Naive B cell (primary cell): ENCODE measurements at regions not wholly inside any gene's neighbourhood (a gene's known extent, or its start where the extent isn't known, plus 50 kb on each side); places are given as distances from the start of the nearest gene placed in this dataset.

Experiments
- ATAC-seq, 2 donors: fragments of 150-1000 bp; cut with Tn5 transposase; 2 replicates each; pipeline ENCODE4 v1.10.0; 2021; ENCODE audit warnings: low read depth in 2 of 2, mild to moderate bottlenecking in 2 of 2, moderate library complexity in 2 of 2
- DNase-seq: peaks from one replicate; pipeline ENCODE4 v3.0.0; 2022
- H3K27ac Mint-ChIP-seq, 6 donors: one replicate each; pipeline ENCODE4 v1.8.0; 2020 to 2022; ENCODE audit warnings: mild to moderate bottlenecking in 6 of 6, mixed read lengths in 6 of 6, moderate library complexity in 5 of 6, inconsistent platforms in 2 of 6
- H3K27me3 Mint-ChIP-seq, 3 donors: one replicate each; pipeline ENCODE4 v1.8.0; 2021 to 2022; ENCODE audit warnings: mixed read lengths in 3 of 3, mild to moderate bottlenecking in 1 of 3
- H3K36me3 Mint-ChIP-seq, 2 donors: one replicate each; pipeline ENCODE4 v1.8.0; 2020 to 2022; ENCODE audit warnings: mixed read lengths in 2 of 2, inconsistent platforms in 1 of 2, mild to moderate bottlenecking in 1 of 2
- H3K4me1 Mint-ChIP-seq, 3 donors: one replicate each; pipeline ENCODE4 v1.8.0; 2020 to 2022; ENCODE audit warnings: mixed read lengths in 3 of 3, inconsistent platforms in 1 of 3, mild to moderate bottlenecking in 1 of 3, moderate library complexity in 1 of 3
- H3K4me3 Mint-ChIP-seq, 8 donors: one replicate each; pipeline ENCODE4 v1.8.0; 2020 to 2022; ENCODE audit warnings: mild to moderate bottlenecking in 8 of 8, mixed read lengths in 8 of 8, moderate library complexity in 8 of 8, inconsistent platforms in 2 of 8
- H3K9me3 Mint-ChIP-seq, 7 donors: one replicate each; pipeline ENCODE4 v1.8.0; 2020 to 2022; ENCODE audit warnings: mixed read lengths in 7 of 7, mild to moderate bottlenecking in 5 of 7, inconsistent platforms in 2 of 7, moderate library complexity in 1 of 7

DNA sequence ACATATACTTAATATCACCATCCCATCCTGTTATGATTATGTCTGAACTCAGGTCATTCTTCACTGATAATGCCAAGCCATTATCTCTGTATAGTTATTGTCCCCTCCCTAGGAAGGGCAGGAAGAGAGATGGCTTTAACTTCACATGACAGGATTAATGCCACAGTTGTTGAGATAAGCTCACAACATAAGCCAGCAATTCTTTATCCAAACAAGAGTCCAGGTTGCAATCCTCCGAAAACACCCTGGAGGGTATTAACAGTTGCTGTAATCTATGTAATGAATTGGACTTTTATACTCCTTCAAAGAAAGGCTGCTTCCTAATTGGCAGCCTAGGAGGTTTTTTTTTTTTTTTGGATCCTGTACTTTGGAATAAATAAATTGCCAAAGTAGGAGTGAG lies 779.4 kb downstream of the SEMA5A start:
- Mint-ChIP-seq H3K4me1 (no peaks in the 10 kb centered on the region), H3K36me3 (no peaks in the 10 kb centered on the region), H3K27ac (no peak overlapping the region), H3K9me3 (peaks cover 0 to 9% (median 1%) of the 10 kb centered on the region in 7 donors), H3K4me3 (no peak overlapping the region), H3K27me3 (no peaks in the 10 kb centered on the region)
- DNase-seq (no peak), ATAC-seq (no peak)

DNA sequence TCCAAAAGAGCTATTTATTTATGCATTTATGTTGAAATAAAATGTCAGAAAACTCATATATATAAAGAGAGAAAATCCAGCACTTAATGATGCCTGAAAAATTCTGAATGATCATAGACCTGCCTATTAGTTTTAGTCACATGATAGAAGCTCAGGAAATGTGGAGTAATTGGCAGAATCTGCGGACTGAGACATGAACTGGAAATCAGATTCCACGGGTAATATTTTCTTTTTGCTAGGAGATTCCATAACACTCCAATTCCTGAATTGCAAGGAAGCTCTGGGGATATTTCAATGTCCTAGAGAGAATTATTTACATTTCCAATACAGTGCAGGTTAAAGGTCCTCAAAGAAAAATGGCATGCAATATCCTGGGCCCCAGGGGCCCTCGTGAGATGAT lies 778.8 kb downstream of the SEMA5A start:
- H3K9me3 Mint-ChIP-seq, result peaks cover 0 to 8% (median 1%) of the 10 kb centered on the region in 7 donors
- no peaks in the 10 kb centered on the region for H3K4me1 Mint-ChIP-seq
- H3K4me3 Mint-ChIP-seq, result peak overlapping the region in 1 of 8 donors; percentile 53
- peak overlapping the region in 2 of 6 donors; percentile 33 to 80 for H3K27ac Mint-ChIP-seq
- no peaks in the 10 kb centered on the region for H3K36me3 Mint-ChIP-seq
- no peaks in the 10 kb centered on the region for H3K27me3 Mint-ChIP-seq
- ATAC-seq (no peak), DNase-seq (no peak)

DNA sequence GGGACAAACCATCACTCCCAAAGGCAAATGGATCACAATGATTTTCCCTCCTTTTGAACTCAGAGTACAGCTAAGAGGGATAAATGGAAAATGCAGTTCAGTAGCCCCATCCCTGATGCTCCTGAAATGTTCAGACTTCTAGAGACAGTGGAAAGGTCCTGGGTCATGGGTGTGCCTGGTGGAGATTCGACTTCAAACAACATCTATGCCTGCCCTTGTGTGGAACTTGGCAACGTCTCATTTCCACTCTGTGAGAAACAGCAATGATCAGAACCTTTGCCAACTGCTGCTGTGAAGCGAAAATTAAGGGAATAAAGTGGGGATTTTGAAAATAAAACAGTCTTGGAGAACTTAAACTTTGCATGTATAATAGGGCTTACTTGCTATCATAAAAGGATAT lies 778.1 kb downstream of the SEMA5A start:
- Mint-ChIP-seq H3K36me3 (no peaks in the 10 kb centered on the region), H3K27me3 (no peaks in the 10 kb centered on the region), H3K27ac (no peak overlapping the region), H3K4me3 (no peak overlapping the region), H3K9me3 (peaks cover 0 to 5% (median under 1%) of the 10 kb centered on the region in 7 donors), H3K4me1 (no peaks in the 10 kb centered on the region)
- no peak for ATAC-seq
- DNase-seq, result no peak

DNA sequence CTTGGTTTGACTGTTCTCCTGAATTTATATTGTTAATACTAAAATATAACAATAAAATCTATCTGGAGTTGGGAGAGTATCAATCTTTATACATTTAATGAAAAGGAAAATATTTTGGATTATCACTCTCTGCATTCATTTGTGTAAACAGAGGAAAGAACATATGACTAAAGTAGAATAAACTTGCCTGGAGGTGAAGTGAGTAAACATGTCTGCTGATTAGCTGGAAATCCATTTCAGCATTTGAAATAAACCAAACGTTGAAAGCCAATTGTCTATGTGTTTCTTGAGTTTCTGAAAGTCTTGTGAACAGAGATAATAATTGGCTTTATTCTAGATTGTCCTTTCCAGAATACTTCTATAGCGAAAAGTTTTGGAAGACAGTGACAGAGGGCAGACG lies 776.2 kb downstream of the SEMA5A start:
- DNase-seq, result no peak
- Mint-ChIP-seq H3K9me3 (peaks cover 0 to 5% (median 0%) of the 10 kb centered on the region in 7 donors), H3K4me1 (no peaks in the 10 kb centered on the region), H3K27ac (no peak overlapping the region), H3K4me3 (no peak overlapping the region), H3K27me3 (no peaks in the 10 kb centered on the region), H3K36me3 (no peaks in the 10 kb centered on the region)
- ATAC-seq, result no peak

DNA sequence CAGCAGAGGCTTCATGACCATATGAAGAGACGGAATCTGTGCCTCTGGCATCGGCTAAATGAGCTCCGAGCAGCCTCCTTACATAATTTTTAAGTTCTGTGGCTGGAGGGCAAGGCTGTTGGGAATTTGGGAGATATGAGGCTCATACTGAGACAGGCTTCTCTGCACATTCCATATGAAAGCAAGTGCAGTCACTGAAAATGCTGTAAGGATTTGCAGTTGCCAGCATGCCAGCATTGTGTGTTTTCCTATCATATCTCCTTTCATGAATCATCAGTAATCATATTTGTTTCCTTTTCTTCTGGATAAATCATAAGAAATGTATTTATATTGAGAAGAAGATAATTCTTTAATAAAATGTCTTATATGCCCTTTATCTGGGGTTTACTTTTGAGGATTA lies 775.4 kb downstream of the SEMA5A start:
- DNase-seq (no peak), ATAC-seq (no peak)
- no peaks in the 10 kb centered on the region for H3K36me3 Mint-ChIP-seq
- H3K27me3 Mint-ChIP-seq, result no peaks in the 10 kb centered on the region
- H3K27ac Mint-ChIP-seq, result no peak overlapping the region
- H3K4me1 Mint-ChIP-seq, result no peaks in the 10 kb centered on the region
- no peak overlapping the region for H3K4me3 Mint-ChIP-seq
- H3K9me3 Mint-ChIP-seq, result peaks cover 0 to 4% (median 0%) of the 10 kb centered on the region in 7 donors

DNA sequence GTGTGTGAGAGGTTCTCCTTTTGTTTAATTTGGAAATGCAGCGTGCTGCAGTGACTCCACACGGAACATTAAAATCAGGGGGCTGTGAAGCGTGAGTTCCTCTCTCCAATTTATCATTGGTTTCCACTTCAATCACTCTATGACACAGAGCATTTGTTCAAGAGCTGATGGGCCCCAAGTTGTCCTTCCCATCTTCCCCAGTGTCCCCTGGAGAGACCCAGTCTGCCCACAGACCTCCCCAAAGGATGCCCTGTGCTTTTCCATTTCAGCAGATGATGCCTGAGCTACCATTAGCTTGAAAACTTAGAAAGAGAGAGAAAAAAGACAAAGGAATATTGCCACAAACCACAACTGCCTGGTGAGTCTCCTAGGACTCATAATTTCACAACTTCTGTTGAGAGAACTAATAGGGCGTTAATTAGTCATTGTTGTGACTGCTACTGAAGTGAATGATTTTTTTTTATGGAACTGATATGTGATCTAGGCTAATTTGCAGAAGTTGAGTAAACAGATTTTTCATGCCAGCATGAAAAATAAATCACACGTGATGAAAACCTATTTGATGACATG lies 772.7 kb downstream of the SEMA5A start:
- H3K27ac Mint-ChIP-seq, result no peak overlapping the region
- H3K4me3 Mint-ChIP-seq, result no peak overlapping the region
- H3K9me3 Mint-ChIP-seq, result peaks cover 0 to 9% (median 3%) of the 10 kb centered on the region in 7 donors
- ATAC-seq, result no peak
- H3K36me3 Mint-ChIP-seq, result no peaks in the 10 kb centered on the region
- H3K4me1 Mint-ChIP-seq, result no peaks in the 10 kb centered on the region
- H3K27me3 Mint-ChIP-seq, result no peaks in the 10 kb centered on the region
- no peak for DNase-seq

DNA sequence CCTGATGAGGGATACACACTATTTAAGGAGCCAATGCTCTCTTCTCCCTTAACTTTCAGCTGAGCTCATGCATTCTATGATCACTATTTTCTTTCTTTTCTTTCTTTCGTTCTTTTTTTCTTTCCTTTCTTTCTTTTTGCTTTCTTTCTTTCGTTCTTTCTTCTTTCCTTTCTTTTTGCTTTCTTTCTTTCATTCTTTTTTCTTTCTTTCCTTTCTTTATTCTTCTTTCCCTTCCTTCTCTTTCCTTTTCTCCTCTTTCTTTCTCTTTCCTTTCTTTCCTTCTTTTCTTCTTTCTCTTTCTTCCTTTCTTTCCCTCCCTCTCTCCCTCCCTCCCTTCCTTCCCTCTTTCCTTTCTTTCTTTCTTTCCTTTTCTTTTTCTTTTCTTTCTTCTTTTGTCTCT lies 761.2 kb downstream of the SEMA5A start:
- Mint-ChIP-seq H3K9me3 (peaks cover 4 to 16% (median 5%) of the 10 kb centered on the region in 7 donors), H3K27ac (no peak overlapping the region), H3K4me3 (no peak overlapping the region), H3K27me3 (no peaks in the 10 kb centered on the region), H3K36me3 (no peaks in the 10 kb centered on the region), H3K4me1 (no peaks in the 10 kb centered on the region)
- no peak for DNase-seq
- ATAC-seq, result no peak

DNA sequence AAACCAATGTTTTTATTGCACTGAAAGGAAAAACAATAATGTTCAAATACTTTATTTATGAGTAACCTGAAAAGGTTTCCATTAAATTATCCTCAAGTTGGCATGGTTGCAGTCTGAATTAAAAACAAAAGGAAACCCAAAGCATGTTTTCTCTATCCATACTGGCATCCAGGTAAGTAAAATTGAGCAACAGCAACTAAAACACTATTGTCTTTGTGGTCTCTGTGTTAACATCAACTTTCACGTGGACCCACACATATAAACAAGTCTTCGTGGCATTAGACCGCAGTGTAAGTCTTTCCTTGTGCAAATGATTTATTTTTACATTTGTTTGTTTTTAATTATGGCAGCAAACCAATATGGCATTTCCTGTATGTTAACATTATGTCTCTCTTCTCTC lies 757.6 kb downstream of the SEMA5A start:
- Mint-ChIP-seq H3K9me3 (peaks cover 2 to 16% (median 9%) of the 10 kb centered on the region in 7 donors), H3K4me1 (no peaks in the 10 kb centered on the region), H3K4me3 (no peak overlapping the region), H3K27me3 (no peaks in the 10 kb centered on the region), H3K27ac (no peak overlapping the region), H3K36me3 (no peaks in the 10 kb centered on the region)
- ATAC-seq, result no peak
- no peak for DNase-seq

DNA sequence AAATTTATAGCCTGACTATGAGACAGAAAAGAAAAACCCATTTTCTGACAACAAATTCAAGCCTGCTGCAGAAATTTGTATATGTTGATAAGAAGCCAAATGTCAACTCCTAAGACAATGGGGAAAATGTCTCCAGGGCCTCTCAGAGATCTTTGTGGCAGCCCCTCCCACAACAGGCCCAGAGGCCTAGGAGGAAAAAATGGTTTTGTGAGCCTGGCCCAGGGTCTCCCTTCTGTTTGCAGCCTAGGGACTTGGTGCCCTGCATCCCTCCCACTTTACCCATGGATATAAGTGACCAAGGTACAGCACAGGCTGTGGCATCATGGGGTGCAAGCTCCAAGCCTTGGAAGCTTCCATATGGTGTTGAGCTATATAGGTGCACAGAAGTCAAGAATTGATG lies 740.2 kb downstream of the SEMA5A start:
- no peaks in the 10 kb centered on the region for H3K27me3 Mint-ChIP-seq

DNA sequence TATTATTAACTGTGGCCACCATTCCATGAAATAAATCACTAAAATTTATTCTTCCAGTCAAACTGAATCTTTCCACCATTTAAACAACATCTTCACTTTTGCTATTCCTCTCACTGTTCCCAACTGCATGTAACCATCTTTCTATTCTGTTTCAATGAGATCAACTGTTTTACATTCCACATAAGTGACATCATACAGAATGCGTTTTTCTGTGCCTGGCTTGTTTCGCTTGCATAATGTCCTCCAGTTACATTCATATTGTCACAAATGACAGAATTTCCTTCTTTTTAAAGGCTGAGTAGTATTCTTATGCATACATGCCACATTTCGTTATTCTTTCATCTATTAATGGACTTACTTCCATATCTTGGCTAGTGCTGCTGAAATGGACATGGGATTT lies 738.2 kb downstream of the SEMA5A start:
- H3K4me1 Mint-ChIP-seq, result no peaks in the 10 kb centered on the region
- no peak for ATAC-seq
- no peaks in the 10 kb centered on the region for H3K27me3 Mint-ChIP-seq
- peaks cover 6 to 8% of the 10 kb centered on the region in 2 donors for H3K36me3 Mint-ChIP-seq
- H3K9me3 Mint-ChIP-seq, result peaks cover 16 to 52% (median 24%) of the 10 kb centered on the region in 7 donors
- DNase-seq, result no peak
- H3K27ac Mint-ChIP-seq, result no peak overlapping the region
- no peak overlapping the region for H3K4me3 Mint-ChIP-seq

More for the DNA sequence above, 740.2 kb downstream of the SEMA5A start:
- Mint-ChIP-seq H3K4me1 (no peaks in the 10 kb centered on the region), H3K9me3 (peaks cover 21 to 57% (median 35%) of the 10 kb centered on the region in 7 donors), H3K36me3 (peaks cover 6 to 17% of the 10 kb centered on the region in 2 donors), H3K4me3 (no peak overlapping the region), H3K27ac (no peak overlapping the region)
- DNase-seq, result no peak
- ATAC-seq, result no peak

DNA sequence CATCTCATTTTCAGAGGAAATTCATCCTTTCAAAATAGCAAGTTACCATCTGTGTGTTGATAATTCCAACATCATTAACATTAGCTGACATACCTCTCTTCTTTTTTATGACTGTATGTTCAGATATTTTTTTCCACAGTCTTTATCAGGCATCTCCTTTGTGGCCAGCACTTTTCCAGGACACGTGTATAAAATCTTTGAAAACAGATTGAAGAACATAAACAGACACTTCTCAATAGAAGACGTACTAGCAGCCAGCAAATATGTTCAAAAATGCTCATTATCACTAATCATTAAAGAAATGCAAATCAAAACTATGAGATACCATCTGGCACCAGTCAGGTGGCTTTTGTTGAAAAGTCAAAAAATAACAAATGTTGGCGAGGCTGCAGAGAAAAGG lies 734.3 kb downstream of the SEMA5A start:
- Mint-ChIP-seq H3K36me3 (no peaks in the 10 kb centered on the region), H3K27ac (no peak overlapping the region), H3K4me3 (no peak overlapping the region), H3K27me3 (no peaks in the 10 kb centered on the region), H3K4me1 (no peaks in the 10 kb centered on the region), H3K9me3 (peaks cover 12 to 53% (median 15%) of the 10 kb centered on the region in 7 donors)
- DNase-seq (no peak), ATAC-seq (no peak)

DNA sequence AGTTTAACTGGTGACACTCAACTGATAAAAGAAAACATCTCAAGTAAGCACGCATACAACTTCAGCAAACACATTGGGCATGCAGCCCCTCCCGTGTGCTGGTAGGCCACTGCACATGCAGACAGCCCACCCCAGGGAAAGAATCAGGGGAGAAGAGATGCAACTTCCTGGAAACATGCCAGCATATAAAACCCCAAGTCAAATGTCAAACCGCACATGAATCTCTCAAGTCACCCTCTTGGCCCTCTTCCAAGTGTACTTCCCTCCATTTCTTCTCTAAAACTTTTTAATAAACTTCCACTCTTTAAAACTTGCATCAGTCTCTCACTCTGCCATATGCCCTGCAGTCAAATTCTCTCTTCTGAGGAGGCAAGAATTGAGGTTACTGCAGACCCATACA lies 732.7 kb downstream of the SEMA5A start:
- Mint-ChIP-seq H3K4me3 (no peak overlapping the region), H3K9me3 (peaks cover 9 to 50% (median 14%) of the 10 kb centered on the region in 7 donors)

DNA sequence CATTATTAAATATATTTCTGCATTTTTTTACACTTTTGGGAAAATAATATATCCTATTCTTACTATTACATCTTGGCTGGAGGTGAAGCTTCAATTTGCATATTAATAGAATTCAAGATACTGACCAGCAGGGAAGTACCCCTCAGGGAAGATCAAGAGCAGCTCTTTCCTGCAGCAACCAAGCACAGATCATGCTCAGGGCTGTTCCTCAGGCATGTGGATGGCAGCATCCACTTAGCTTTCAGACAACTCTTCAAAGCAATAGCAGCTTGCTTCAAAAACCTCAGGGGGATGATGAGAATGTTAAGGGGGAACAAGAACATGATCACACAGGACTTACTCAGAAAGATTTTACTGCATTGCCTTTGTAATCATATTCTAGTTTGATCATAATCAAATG lies 731.8 kb downstream of the SEMA5A start:
- no peaks in the 10 kb centered on the region for H3K36me3 Mint-ChIP-seq
- no peaks in the 10 kb centered on the region for H3K4me1 Mint-ChIP-seq
- peaks cover 9 to 50% (median 14%) of the 10 kb centered on the region in 7 donors for H3K9me3 Mint-ChIP-seq
- DNase-seq, result no peak
- H3K4me3 Mint-ChIP-seq, result no peak overlapping the region
- no peaks in the 10 kb centered on the region for H3K27me3 Mint-ChIP-seq
- no peak for ATAC-seq
- H3K27ac Mint-ChIP-seq, result no peak overlapping the region

More for the DNA sequence above, 732.7 kb downstream of the SEMA5A start:
- H3K36me3 Mint-ChIP-seq, result no peaks in the 10 kb centered on the region
- no peak for DNase-seq
- no peak for ATAC-seq
- H3K27me3 Mint-ChIP-seq, result no peaks in the 10 kb centered on the region
- no peak overlapping the region for H3K27ac Mint-ChIP-seq
- no peaks in the 10 kb centered on the region for H3K4me1 Mint-ChIP-seq

DNA sequence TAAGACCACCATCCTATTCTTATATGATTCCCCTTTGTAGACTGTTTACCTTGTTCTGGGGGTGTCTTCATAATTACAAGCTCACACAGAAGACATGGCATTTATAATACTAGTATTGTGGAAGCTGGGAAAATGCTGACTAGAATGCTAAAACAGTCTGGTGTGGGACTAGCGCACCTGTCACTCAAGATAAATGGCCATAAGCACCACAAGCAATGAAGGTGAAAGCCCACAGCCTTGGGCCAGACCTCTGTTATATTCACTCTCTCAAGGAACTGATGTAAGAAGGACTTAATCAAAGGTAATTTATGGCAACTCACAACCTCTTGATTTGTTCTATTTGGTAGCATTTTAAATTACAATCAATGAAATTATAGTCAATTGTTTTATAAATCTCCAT lies 721.5 kb downstream of the SEMA5A start:
- H3K36me3 Mint-ChIP-seq, result no peaks in the 10 kb centered on the region
- H3K4me3 Mint-ChIP-seq, result no peak overlapping the region
- ATAC-seq (no peak), DNase-seq (no peak)
- no peaks in the 10 kb centered on the region for H3K27me3 Mint-ChIP-seq
- no peak overlapping the region for H3K27ac Mint-ChIP-seq
- H3K9me3 Mint-ChIP-seq, result peaks cover 0 to 21% (median 7%) of the 10 kb centered on the region in 7 donors
- no peaks in the 10 kb centered on the region for H3K4me1 Mint-ChIP-seq
